ENCODE measurements at regions not wholly inside any gene's neighbourhood (a gene's known extent, or its start where the extent isn't known, plus 50 kb on each side); places are given as distances from the start of the nearest gene placed in this dataset.

GRCh38 chr10:129101232-129101980 is 365.6 kb upstream of the MGMT start:
- H3K4me3 ChIP-seq = no peak overlapping the region
- H3K4me1 ChIP-seq = peaks cover 0 to 9% (median 3%) of the 10 kb centered on the region in 4 donors
- 90% methylated on average over 3 of the region's 10 CpGs for WGBS (ENCODE audit: insufficient coverage, low coverage, low lambda C conversion rate, missing lambda C conversion rate)
- no peaks in the 10 kb centered on the region for H3K27me3 ChIP-seq
- DNase-seq = no peak
- no peak overlapping the region for H3K27ac ChIP-seq
- TF ChIP-seq CTCF (IDR thresholded peaks at IDR 0.05) (no peak), POLR2A (IDR thresholded peaks at IDR 0.05) (no peak)
- H3K36me3 ChIP-seq = no peaks in the 10 kb centered on the region
- no peaks in the 10 kb centered on the region for H3K9me3 ChIP-seq
- ATAC-seq = no peak
- intact Hi-C loops (cut with DNase I) = no loop called here

GRCh38 chr10:129102906-129103693 is 363.9 kb upstream of the MGMT start:
- H3K9me3 ChIP-seq = no peaks in the 10 kb centered on the region
- no peaks in the 10 kb centered on the region for H3K27me3 ChIP-seq
- ATAC-seq (peak in 1 of 4 donors; percentile 55), DNase-seq (no peak)
- H3K4me1 ChIP-seq = no peaks in the 10 kb centered on the region
- no peak overlapping the region for H3K27ac ChIP-seq
- no peak overlapping the region for H3K4me3 ChIP-seq
- TF ChIP-seq CTCF (IDR thresholded peaks at IDR 0.05) (no peak), POLR2A (IDR thresholded peaks at IDR 0.05) (no peak)
- WGBS (ENCODE audit: insufficient coverage, low coverage, low lambda C conversion rate, missing lambda C conversion rate) = 72% methylated on average over 7 of the region's 7 CpGs
- intact Hi-C loops (cut with DNase I) = no loop called here
- H3K36me3 ChIP-seq = no peaks in the 10 kb centered on the region

- Histone ChIP-seq H3K4me3 (no peak overlapping the region), H3K9me3 (no peaks in the 10 kb centered on the region), H3K27me3 (no peaks in the 10 kb centered on the region), H3K36me3 (no peaks in the 10 kb centered on the region), H3K27ac (no peak overlapping the region), H3K4me1 (no peaks in the 10 kb centered on the region)
- 69% methylated on average over 9 of the region's 9 CpGs for WGBS (ENCODE audit: insufficient coverage, low coverage, low lambda C conversion rate, missing lambda C conversion rate)
- intact Hi-C loops (cut with DNase I) = no loop called here
- DNase-seq = no peak
- no peak for TF ChIP-seq POLR2A (IDR thresholded peaks at IDR 0.05)
- TF ChIP-seq CTCF (IDR thresholded peaks at IDR 0.05) = no peak
- ATAC-seq = no peak
Observed at GRCh38 chr10:129104266-129105045, 362.6 kb upstream of the MGMT start.

- WGBS (ENCODE audit: insufficient coverage, low coverage, low lambda C conversion rate, missing lambda C conversion rate) = 43% methylated on average over 2 of the region's 2 CpGs
- TF ChIP-seq POLR2A (IDR thresholded peaks at IDR 0.05) = no peak
- no peak for TF ChIP-seq CTCF (IDR thresholded peaks at IDR 0.05)
- intact Hi-C loops (cut with DNase I) = no loop called here
- DNase-seq (no peak), ATAC-seq (no peak)
- Histone ChIP-seq H3K4me3 (no peak overlapping the region), H3K9me3 (no peaks in the 10 kb centered on the region), H3K27ac (no peak overlapping the region), H3K27me3 (no peaks in the 10 kb centered on the region), H3K4me1 (no peaks in the 10 kb centered on the region), H3K36me3 (no peaks in the 10 kb centered on the region)
Observed at GRCh38 chr10:129105266-129105665, 361.8 kb upstream of the MGMT start.
